NCI-H146 (cell line): ENCODE measurements at regions not wholly inside any gene's neighbourhood (a gene's known extent, or its start where the extent isn't known, plus 50 kb on each side); places are given as distances from the start of the nearest gene placed in this dataset.

Experiments
- DNase-seq: peaks from one replicate; lab custom pipeline; 2025; lab: John Stamatoyannopoulos, UW

- DNase-seq: no peak
These were observed 739.4 kb downstream of the LIG4 start for GRCh38 chr13:107475753-107476453.

- no peak for DNase-seq
These were observed 742.1 kb downstream of the LIG4 start for GRCh38 chr13:107473253-107473652.

GRCh38 chr13:107466326-107467099 lies 748.8 kb downstream of the LIG4 start:
- DNase-seq: no peak

- DNase-seq: no peak
These were observed 752.8 kb downstream of the LIG4 start for GRCh38 chr13:107462501-107462900.

GRCh38 chr13:107461751-107462150 lies 753.6 kb downstream of the LIG4 start:
- no peak for DNase-seq

- no peak for DNase-seq
These were observed 755.9 kb downstream of the LIG4 start for GRCh38 chr13:107459430-107459829.

GRCh38 chr13:107458269-107458668 lies 757.1 kb downstream of the LIG4 start:
- DNase-seq: no peak

- no peak for DNase-seq
These were observed 757.6 kb downstream of the LIG4 start for GRCh38 chr13:107457686-107458085.

- no peak for DNase-seq
These were observed 758.9 kb downstream of the LIG4 start for GRCh38 chr13:107456431-107456830.

- DNase-seq: no peak
These were observed 762.5 kb downstream of the LIG4 start for GRCh38 chr13:107452833-107453232.

- no peak for DNase-seq
These were observed 764.4 kb downstream of the LIG4 start for GRCh38 chr13:107450931-107451330.

- no peak for DNase-seq
These were observed 764.9 kb downstream of the LIG4 start for GRCh38 chr13:107450431-107450830.

GRCh38 chr13:107447591-107447990 lies 767.7 kb downstream of the LIG4 start:
- no peak for DNase-seq

- no peak for DNase-seq
These were observed 774.1 kb downstream of the LIG4 start for GRCh38 chr13:107441279-107441678.

- DNase-seq: no peak
These were observed 777.1 kb downstream of the LIG4 start for GRCh38 chr13:107438251-107438650.

GRCh38 chr13:107434347-107434746 lies 781.0 kb downstream of the LIG4 start:
- no peak for DNase-seq

- no peak for DNase-seq
These were observed 787.8 kb downstream of the LIG4 start for GRCh38 chr13:107427536-107427935.

GRCh38 chr13:107422421-107422820 lies 792.9 kb downstream of the LIG4 start:
- DNase-seq: no peak

GRCh38 chr13:107421951-107422350 lies 793.4 kb downstream of the LIG4 start:
- DNase-seq: no peak

- DNase-seq: no peak
These were observed 794.3 kb downstream of the LIG4 start for GRCh38 chr13:107421028-107421427.

GRCh38 chr13:107413005-107413404 lies 802.3 kb downstream of the LIG4 start:
- no peak for DNase-seq

- DNase-seq: no peak
These were observed 808.3 kb downstream of the LIG4 start for GRCh38 chr13:107407074-107407473.

- no peak for DNase-seq
These were observed 819.2 kb downstream of the LIG4 start for GRCh38 chr13:107395927-107396662.
